IMR-90 (cell line): ENCODE measurements at regions not wholly inside any gene's neighbourhood (a gene's known extent, or its start where the extent isn't known, plus 50 kb on each side); places are given as distances from the start of the nearest gene placed in this dataset.

ENCODE experiments used
- BHLHE40 ChIP-seq: fragments of 150-350 bp; IDR thresholded peaks from 2 replicates; pipeline ENCODE4 v1.6.1; 2016; ENCODE audit warnings: mild to moderate bottlenecking, low read depth, low read length
- CEBPB ChIP-seq: IDR thresholded peaks from 2 replicates; pipeline ENCODE4 v1.6.1; 2012; ENCODE audit warnings: low read depth, low read length, improper control_type of control experiment
- CHD1 ChIP-seq: IDR thresholded peaks from 2 replicates; pipeline ENCODE4 v1.6.1; 2012; ENCODE audit warnings: low read depth, low read length, improper control_type of control experiment
- CTCF ChIP-seq: conservative IDR thresholded peaks from 2 replicates; pipeline ENCODE4 v1.5.1; 2012; ENCODE audit warnings: mild to moderate bottlenecking, low read depth, low read length, improper control_type of control experiment
- ELK1 ChIP-seq: fragments of 150-350 bp; IDR thresholded peaks from 2 replicates; pipeline ENCODE4 v1.6.1; 2016; ENCODE audit warnings: low read depth, mild to moderate bottlenecking, low read length, moderate library complexity, borderline replicate concordance
- FOS ChIP-seq: fragments of 150-350 bp; IDR thresholded peaks from 2 replicates; pipeline ENCODE4 v1.6.1; 2016; ENCODE audit warnings: low read depth, low read length
- MAFK ChIP-seq: IDR thresholded peaks from 2 replicates; pipeline ENCODE4 v1.6.1; 2012; ENCODE audit warnings: low read depth, low read length, improper control_type of control experiment
- MXI1 ChIP-seq: IDR thresholded peaks from 2 replicates; pipeline ENCODE4 v1.6.1; 2012; ENCODE audit warnings: low read depth, mild to moderate bottlenecking, low read length, moderate library complexity, borderline replicate concordance
- POLR2A ChIP-seq: IDR thresholded peaks from 2 replicates; pipeline ENCODE4 v1.6.1; 2012; ENCODE audit warnings: mild to moderate bottlenecking, low read depth, low read length
- RAD21 ChIP-seq: IDR thresholded peaks from 2 replicates; pipeline ENCODE4 v1.6.1; 2012; ENCODE audit warnings: low read length, improper control_type of control experiment
- RCOR1 ChIP-seq: IDR thresholded peaks from 2 replicates; pipeline ENCODE4 v1.6.1; 2012; ENCODE audit warnings: mild to moderate bottlenecking, low read length, improper control_type of control experiment; ENCODE audit not compliant: insufficient replicate concordance
- RFX5 ChIP-seq: IDR thresholded peaks from 2 replicates; pipeline ENCODE4 v1.8.0; 2012; ENCODE audit warnings: low read depth, mild to moderate bottlenecking, low read length, moderate library complexity
- SMC3 ChIP-seq: fragments of 150-350 bp; IDR thresholded peaks from 2 replicates; pipeline ENCODE4 v1.6.1; 2016; ENCODE audit warnings: low read depth, mild to moderate bottlenecking, antibody characterized with exemption, low read length, moderate library complexity
- USF2 ChIP-seq: fragments of 150-350 bp; IDR thresholded peaks from 2 replicates; pipeline ENCODE4 v1.6.1; 2017; ENCODE audit warnings: mild to moderate bottlenecking, antibody characterized with exemption, low read length, low read depth

GRCh38 chr5:92409134-92409533 lies 1026.0 kb upstream of the ARRDC3 start:
- no peak for TF ChIP-seq CTCF
- TF ChIP-seq POLR2A, result no peak
- no peak for TF ChIP-seq CHD1
- no peak for TF ChIP-seq USF2
- TF ChIP-seq CEBPB, result no peak
- no peak for TF ChIP-seq BHLHE40
- no peak for TF ChIP-seq RCOR1
- TF ChIP-seq RFX5, result no peak
- no peak for TF ChIP-seq ELK1
- TF ChIP-seq SMC3, result no peak
- TF ChIP-seq FOS, result no peak
- no peak for TF ChIP-seq RAD21
- TF ChIP-seq MAFK, result no peak
- TF ChIP-seq MXI1, result no peak
